ENCODE measurements at regions not wholly inside any gene's neighbourhood (a gene's known extent, or its start where the extent isn't known, plus 50 kb on each side); places are given as distances from the start of the nearest gene placed in this dataset.

GRCh38 chr17:65477600-65477999 lies 83.8 kb downstream of the AXIN2 start:
- Histone ChIP-seq H3K4me3 (ENCODE audit: low read length) (no peak overlapping the region), H3K4me1 (ENCODE audit: insufficient read depth, low read length) (no peaks in the 10 kb centered on the region), H3K36me3 (ENCODE audit: insufficient read depth, low read length) (no peaks in the 10 kb centered on the region), H3K27me3 (ENCODE audit: control insufficient read depth in 1 of 2, insufficient read depth in 2 of 2, low read length in 2 of 2) (peaks cover 0 to 2% of the 10 kb centered on the region in 2 experiments), H3K27ac (ENCODE audit: low read depth in 1 of 2, low read length in 2 of 2) (no peak overlapping the region), H3K9me3 (ENCODE audit: control insufficient read depth in 1 of 2, insufficient read depth in 1 of 2, low read length in 2 of 2) (no peaks in the 10 kb centered on the region)
- no peak for TF ChIP-seq CTCF (IDR thresholded peaks at IDR 0.05)
- no peak overlapping the region for H3K4me3 Mint-ChIP-seq
- no peaks in the 10 kb centered on the region for H3K4me1 Mint-ChIP-seq (ENCODE audit: low read depth)
- DNase-seq (no peak), ATAC-seq (ENCODE audit: poor library complexity) (no peak)
- no peaks in the 10 kb centered on the region for H3K36me3 Mint-ChIP-seq (ENCODE audit: low read depth)
- peaks cover 5% of the 10 kb centered on the region for H3K27me3 Mint-ChIP-seq
- no peak overlapping the region for H3K27ac Mint-ChIP-seq
- ChIA-PET POLR2A (no interaction called here), CTCF (no interaction called here)
- H3K9me3 Mint-ChIP-seq = no peaks in the 10 kb centered on the region
- intact Hi-C loops (cut with DNase I, micrococcal nuclease) = no loop called here

DNA sequence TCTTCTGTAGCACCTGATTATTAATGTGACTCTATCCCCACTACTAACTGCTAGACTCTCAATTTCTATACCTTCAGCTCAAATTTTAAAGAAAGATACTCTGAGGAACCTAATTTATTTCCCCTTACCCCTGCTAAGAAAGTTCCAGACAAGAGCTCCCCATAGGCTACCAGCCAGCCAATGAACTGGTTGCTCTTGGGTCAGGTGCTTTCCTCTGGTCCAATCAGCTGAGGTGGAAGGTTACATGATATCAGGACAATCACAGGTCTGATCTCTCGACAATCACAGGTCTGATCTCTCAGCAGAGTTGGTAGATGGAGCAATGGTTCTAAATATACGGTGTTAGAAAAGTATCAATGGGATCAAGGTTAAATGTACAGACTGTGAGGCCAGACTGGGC lies 86.8 kb downstream of the AXIN2 start:
- peaks cover 0 to 10% of the 10 kb centered on the region in 2 experiments for H3K27me3 ChIP-seq (ENCODE audit: control insufficient read depth in 1 of 2, insufficient read depth in 2 of 2, low read length in 2 of 2)
- intact Hi-C loops (cut with DNase I, micrococcal nuclease) = no loop called here

DNA sequence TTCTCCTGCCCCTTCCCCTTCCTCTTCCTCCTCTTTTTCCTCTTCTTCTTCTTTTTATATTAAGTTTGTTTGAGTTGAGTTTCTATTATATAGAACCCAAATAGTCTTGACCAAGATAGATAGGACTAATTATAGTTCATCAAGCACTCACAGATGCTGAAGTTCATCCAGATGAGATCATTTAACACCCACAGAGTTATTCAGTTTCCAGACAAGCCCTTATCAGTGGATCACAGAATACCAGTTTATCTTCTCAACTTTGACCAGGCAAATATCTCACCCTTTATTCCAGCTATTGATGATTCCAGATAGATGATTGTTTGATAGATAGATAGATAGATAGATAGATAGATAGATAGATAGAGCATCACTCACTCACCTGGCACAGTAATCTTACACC lies 87.5 kb downstream of the AXIN2 start:
- H3K27ac Mint-ChIP-seq = no peak overlapping the region
- no peak for DNase-seq
- POLR2A ChIA-PET = no interaction called here

More for the DNA sequence above, 86.8 kb downstream of the AXIN2 start:
- Histone ChIP-seq H3K4me1 (ENCODE audit: insufficient read depth, low read length) (no peaks in the 10 kb centered on the region), H3K4me3 (ENCODE audit: low read length) (no peak overlapping the region), H3K27ac (ENCODE audit: low read depth in 1 of 2, low read length in 2 of 2) (no peak overlapping the region), H3K36me3 (ENCODE audit: insufficient read depth, low read length) (no peaks in the 10 kb centered on the region), H3K9me3 (ENCODE audit: control insufficient read depth in 1 of 2, insufficient read depth in 1 of 2, low read length in 2 of 2) (peaks cover 0 to 5% of the 10 kb centered on the region in 2 experiments)
- TF ChIP-seq CTCF (IDR thresholded peaks at IDR 0.05) = no peak
- no peaks in the 10 kb centered on the region for H3K36me3 Mint-ChIP-seq (ENCODE audit: low read depth)
- H3K4me3 Mint-ChIP-seq = no peak overlapping the region
- peaks cover 4% of the 10 kb centered on the region for H3K4me1 Mint-ChIP-seq (ENCODE audit: low read depth)
- DNase-seq (no peak), ATAC-seq (ENCODE audit: poor library complexity) (no peak)
- H3K9me3 Mint-ChIP-seq = no peaks in the 10 kb centered on the region
- peaks cover 8% of the 10 kb centered on the region for H3K27me3 Mint-ChIP-seq
- ChIA-PET CTCF (no interaction called here), POLR2A (no interaction called here)
- H3K27ac Mint-ChIP-seq = no peak overlapping the region

More for the DNA sequence above, 87.5 kb downstream of the AXIN2 start:
- no peak for ATAC-seq (ENCODE audit: poor library complexity)
- no peaks in the 10 kb centered on the region for H3K36me3 ChIP-seq (ENCODE audit: insufficient read depth, low read length)
- intact Hi-C loops (cut with DNase I, micrococcal nuclease) = no loop called here
- H3K4me1 ChIP-seq (ENCODE audit: insufficient read depth, low read length) = no peaks in the 10 kb centered on the region
- peaks cover 4% of the 10 kb centered on the region for H3K4me1 Mint-ChIP-seq (ENCODE audit: low read depth)
- CTCF ChIA-PET = no interaction called here
- no peaks in the 10 kb centered on the region for H3K36me3 Mint-ChIP-seq (ENCODE audit: low read depth)
- H3K27ac ChIP-seq (ENCODE audit: low read depth in 1 of 2, low read length in 2 of 2) = no peak overlapping the region
- TF ChIP-seq CTCF (IDR thresholded peaks at IDR 0.05) = no peak
- H3K4me3 Mint-ChIP-seq = no peak overlapping the region
- H3K27me3 ChIP-seq (ENCODE audit: control insufficient read depth in 1 of 2, insufficient read depth in 2 of 2, low read length in 2 of 2) = peaks cover 0 to 10% of the 10 kb centered on the region in 2 experiments
- no peaks in the 10 kb centered on the region for H3K9me3 Mint-ChIP-seq
- peaks cover 0 to 5% of the 10 kb centered on the region in 2 experiments for H3K9me3 ChIP-seq (ENCODE audit: control insufficient read depth in 1 of 2, insufficient read depth in 1 of 2, low read length in 2 of 2)
- H3K27me3 Mint-ChIP-seq = peaks cover 8% of the 10 kb centered on the region
- H3K4me3 ChIP-seq (ENCODE audit: low read length) = no peak overlapping the region
